HTR-8/SVneo (cell line): ENCODE measurements at regions not wholly inside any gene's neighbourhood (a gene's known extent, or its start where the extent isn't known, plus 50 kb on each side); places are given as distances from the start of the nearest gene placed in this dataset.
A peak's percentile ranks its signal among the peaks of the same experiment; 100 is the strongest.
"Not testable (repeated sequence)": the region's sequence is repeated elsewhere in the genome, so short reads cannot be mapped to it uniquely, and the experiment has no call there.

Experiments
- DNase-seq: peaks from one replicate; pipeline ENCODE4 v3.0.0; 2011; ENCODE audit warnings: low spot score, mixed read lengths; ENCODE audit not compliant: insufficient read length
- FAIRE-seq: peaks from 2 replicates; lab custom pipeline; 2011; peaks lifted over from hg19 to GRCh38; lab: Jason Lieb, UNC

GRCh38 chr1:206356310-206356709 is 114.0 kb upstream of the IKBKE start:
- DNase-seq = not testable (repeated sequence)
- FAIRE-seq = peak; percentile 79

DNA sequence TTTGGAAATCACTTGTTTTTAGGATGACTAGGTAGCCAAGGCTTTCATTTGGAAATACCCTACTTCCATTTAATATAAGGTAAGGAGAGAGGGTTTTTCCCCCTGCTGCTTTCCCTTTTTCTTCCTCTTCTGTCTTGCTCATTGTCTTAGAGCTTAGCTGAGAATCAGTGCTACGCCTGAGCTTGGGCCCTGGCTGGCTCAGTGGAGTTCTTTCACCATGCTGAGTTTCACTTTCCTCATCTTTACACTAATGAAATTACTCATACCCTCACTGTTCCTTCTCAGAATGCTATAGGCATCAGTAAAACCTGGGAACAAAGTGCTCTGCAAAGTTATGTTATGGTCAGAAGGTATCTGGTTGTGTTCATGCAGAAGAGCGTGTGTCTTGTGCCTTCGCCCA is 112.3 kb upstream of the IKBKE start:
- not testable (repeated sequence) for FAIRE-seq

GRCh38 chr1:206358771-206359170 is 111.5 kb upstream of the IKBKE start:
- not testable (repeated sequence) for DNase-seq, FAIRE-seq

More for the DNA sequence above, 112.3 kb upstream of the IKBKE start:
- DNase-seq = not testable (repeated sequence)

DNA sequence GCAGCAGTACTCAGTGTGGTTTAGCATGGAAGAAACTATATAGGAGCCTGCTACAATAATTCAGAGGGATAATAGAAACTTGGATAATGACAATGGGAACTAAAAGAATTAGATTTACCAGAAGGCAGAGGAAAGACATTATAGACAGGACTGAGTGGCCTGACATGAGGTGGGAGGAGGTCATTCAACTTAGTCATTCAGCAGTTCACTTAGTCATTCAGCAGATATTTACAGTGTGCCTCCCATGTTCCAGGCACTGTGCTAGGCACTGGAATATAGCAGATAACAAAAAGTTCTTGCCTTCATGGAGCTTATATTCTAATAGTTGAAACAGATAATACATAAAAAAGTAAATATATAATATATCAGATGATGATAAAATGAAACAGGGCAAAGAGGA is 110.9 kb upstream of the IKBKE start:
- not testable (repeated sequence) for FAIRE-seq, DNase-seq

DNA sequence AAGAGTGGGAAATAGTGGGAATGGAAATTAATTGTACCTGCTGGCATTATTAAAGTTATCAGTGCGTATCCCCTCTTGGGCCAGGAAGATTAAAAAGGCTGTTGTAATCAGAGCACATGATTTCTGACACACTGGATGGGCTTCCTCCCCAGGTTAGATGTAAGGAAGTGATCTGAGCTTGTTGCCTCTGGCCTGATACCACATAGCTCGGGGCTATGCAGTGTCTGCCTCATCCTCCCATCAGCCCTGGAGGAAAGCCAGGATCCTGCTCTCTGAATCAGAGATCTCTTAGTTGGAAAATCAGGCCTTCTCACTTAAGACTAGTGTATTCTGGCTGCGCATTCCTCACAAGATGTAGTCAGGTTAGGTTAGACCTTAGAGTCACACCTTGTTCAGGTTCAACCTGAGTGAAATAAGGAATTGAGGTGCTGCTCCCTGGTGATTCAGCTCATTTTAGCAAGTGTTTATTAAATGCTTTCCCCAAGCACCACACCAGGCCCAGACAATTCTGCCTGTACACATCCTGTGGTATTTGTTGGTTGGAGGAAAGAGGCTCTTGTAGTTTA is 108.2 kb upstream of the IKBKE start:
- FAIRE-seq = peak; percentile 64

DNA sequence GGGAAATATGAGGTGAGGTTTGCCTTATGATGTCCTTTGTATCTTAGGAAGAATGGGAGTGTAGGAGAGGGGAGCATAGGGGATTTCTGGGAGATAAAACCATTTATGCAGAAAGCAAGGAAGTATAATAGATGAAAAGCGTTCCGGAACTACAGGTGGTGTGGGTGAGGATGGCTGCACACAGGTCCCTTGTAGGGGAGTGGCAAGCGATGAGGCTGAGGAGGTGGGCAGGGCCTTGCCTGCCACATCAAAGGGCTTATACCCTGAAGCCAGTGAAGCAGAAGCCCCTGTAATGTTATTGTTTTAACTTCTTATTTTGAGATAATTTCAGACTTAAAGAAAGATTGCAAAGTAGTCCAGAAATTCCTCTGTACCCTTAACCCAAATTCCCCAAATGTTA is 107.3 kb upstream of the IKBKE start:
- not testable (repeated sequence) for DNase-seq, FAIRE-seq

More for the DNA sequence above, 108.2 kb upstream of the IKBKE start:
- not testable (repeated sequence) for DNase-seq

DNA sequence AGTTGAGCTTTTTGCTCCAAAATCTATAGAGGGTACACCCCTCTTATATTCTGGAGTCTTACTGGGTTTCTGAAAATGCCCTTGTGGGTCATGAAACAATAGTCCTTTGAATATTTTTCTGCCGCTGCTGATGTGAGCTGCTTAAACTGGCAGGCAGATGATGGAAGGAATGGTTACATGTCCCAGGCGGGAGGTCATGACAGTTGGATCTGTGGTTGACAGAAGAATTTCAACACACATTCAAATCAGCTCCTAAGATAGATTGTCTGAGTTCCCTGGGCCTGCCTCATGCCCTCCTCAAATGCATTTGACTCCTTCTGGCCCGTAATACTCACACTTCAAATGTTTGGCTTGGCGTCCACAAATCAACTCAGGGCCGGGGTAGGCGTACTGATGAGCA is 105.0 kb upstream of the IKBKE start:
- not testable (repeated sequence) for FAIRE-seq, DNase-seq

DNA sequence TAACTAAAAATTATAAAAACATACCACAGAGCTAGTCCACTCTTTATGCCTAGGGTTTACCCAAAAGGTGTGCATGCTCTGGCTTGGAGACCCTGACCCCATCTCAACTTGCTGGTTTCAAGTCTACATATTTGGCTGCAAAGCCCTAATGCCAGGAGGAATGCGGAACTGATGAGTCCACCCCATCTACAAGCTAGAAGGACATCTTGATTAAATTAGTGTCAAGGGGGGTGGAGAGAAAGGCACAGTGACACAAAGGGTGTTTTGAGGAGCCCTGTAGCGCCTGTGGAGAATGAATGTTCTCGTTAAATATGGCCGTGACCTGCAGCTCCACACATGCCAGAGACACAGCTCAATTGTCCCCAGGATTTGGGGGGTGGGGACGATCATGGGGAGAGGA is 104.1 kb upstream of the IKBKE start:
- not testable (repeated sequence) for FAIRE-seq, DNase-seq

DNA sequence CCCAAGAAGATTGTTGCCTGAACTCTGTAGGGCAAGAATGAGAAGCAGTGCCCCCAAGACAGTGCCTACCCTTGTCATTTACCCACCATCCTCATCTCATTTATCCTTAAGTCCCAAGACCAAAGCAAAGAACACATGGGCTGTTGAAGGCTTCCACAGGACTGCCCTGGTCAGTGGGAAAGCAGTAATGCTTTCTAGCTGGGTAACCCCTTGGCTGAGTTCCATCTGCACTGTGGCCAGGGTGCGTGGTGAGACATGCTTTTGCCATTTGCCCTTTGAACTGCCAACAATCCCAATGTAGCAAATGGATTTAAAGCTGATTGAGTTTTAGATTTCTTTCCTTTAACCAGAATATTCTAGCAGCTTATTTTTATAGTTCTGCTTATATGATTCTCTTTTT is 103.5 kb upstream of the IKBKE start:
- not testable (repeated sequence) for DNase-seq, FAIRE-seq

DNA sequence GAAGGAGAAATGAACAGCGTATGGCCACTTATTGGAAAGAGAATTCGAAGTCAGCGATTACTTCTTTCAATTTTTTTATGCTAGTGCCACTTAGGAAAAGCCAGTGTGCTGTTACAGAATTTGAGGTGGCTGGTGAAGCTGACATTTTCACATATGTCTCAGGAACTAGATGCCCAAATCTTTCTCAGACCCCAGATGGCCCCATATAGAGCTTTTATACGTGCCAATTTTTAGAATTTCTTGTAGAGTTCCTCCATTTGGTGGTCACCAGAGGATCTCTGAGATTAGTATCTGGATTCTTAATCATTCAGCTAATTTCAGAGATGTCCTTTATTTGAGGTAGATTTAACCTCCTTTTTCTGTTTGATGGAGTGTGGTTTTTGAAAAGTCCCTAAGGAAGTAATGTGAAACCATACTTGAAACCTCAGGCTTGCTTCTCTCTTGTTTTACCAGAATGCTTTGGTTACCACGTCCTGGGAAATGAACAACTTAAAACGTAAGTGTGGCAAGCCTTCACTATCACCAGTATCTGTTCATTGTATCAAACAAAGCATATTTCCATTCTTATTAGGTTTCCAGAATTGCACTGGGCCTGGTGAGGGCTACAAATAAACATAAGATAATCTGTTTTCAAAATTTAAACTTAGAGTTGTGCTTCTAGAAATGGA is 102.2 kb upstream of the IKBKE start:
- not testable (repeated sequence) for FAIRE-seq, DNase-seq

DNA sequence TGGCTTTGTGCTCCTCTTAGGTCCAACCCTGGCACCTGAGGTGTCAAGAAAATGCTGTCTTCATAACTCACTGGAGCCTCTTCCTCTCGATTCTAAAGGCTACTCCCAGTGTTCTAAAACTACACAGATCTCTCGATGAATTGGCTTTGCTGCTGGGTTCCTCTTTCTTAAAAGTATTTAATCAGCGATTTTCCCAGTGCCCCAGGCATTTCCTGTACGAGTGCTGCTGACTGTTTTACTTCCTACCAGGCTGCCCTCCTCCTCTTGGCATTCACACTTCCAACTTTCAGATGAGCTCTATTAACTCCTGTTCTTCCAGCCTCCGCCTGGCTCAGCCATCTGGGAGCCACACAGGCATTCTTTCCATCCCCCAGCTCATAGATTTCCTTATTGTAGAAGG is 95.6 kb upstream of the IKBKE start:
- not testable (repeated sequence) for DNase-seq, FAIRE-seq

DNA sequence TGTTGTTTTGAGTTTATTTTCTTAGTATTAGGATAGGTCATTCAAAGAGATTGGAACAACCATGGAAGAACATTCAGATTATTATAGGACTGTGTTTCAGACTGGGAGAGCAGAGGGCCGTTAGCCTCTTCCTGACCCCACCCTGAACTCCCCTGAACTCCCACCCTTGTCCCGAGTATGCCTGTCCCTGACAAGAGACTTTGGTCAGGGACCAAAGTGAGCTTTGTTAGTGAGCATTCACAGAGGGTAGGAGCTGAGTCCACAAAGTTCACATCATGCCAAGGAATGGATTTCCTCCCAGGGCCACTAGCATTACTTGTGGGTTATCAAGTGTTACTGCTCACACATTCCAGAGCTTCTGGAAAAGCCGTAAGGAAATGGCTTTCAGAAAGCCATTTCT is 94.7 kb upstream of the IKBKE start:
- not testable (repeated sequence) for DNase-seq, FAIRE-seq

DNA sequence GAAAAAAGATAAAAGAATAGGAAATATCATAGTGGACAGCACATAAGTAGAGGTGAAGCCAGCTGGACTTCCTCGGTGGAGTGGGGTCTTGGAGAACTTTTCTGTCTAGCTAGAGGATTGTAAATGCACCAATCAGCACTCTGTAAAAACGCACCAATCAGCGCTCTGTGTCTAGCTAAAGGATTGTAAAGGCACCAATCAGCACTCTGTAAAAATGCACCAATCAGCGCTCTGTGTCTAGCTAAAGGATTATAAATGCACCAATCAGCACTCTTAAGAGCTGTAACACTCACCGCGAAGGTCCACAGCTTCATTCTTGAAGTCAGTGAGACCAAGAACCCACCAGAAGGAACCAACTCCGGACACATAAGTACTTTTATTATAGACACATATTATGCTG is 91.8 kb upstream of the IKBKE start:
- not testable (repeated sequence) for DNase-seq, FAIRE-seq

DNA sequence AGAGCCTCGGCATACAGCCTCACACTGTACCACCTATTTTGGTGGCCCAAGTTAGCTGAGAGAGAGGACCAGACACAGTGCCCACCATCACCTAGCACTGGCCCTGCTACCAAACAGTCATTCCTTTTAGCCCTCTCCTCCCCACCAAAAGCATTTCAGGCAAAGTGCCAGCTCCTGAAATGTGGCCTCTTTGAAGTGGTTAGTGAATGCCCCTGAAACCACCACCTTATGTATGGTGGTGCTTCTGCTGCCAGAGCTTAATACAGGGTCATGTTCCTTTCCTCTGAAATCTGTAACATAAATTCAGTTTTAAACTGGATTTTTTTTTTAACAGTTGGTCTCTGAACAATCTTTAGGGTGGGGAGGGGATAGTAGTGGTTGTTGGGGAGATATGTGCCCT is 91.0 kb upstream of the IKBKE start:
- not testable (repeated sequence) for FAIRE-seq, DNase-seq

GRCh38 chr1:206380163-206380790 is 90.0 kb upstream of the IKBKE start:
- not testable (repeated sequence) for DNase-seq, FAIRE-seq

DNA sequence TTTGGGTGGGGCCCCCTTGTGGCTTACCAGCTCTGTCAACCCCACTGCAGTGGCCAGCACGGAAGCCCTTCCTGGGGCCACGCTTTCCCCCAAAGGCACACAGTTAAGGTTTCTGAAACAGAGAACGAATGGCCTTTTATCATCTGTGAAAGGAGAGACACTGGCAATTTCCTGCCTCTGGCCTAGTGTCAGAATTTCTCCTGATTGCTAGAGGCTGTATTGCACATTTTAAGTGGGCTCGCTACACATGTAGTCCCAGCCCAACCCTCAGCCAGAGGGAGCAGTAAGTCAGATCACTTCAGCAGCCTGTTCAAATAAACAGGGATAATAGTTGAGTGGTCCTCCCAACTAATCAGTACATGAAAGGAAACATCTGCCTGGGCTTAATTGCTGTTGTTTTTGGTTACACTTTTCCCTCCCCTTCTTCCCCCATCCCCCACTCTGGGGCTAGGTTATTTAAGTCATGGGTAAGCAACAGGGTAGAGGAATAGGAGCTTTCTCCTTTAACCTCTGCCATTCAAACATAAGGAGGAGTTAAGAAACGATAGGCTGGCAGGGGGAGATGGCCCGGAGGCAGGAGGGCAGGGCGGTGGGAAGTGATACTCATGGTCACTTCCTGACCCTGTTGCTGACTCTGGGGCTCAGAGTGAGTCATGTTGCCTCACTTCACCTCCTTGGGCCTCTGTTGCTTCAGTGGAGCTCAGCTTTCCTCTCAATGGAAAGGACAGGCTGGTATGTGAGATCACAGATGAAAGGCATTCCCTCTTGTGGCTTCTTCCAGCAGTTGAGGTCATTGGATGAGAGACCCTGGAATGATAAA is 89.3 kb upstream of the IKBKE start:
- FAIRE-seq, DNase-seq: not testable (repeated sequence)

- FAIRE-seq, DNase-seq: not testable (repeated sequence)
Measured at GRCh38 chr1:206384029-206384807, 86.1 kb upstream of the IKBKE start.

GRCh38 chr1:206384891-206385290 is 85.4 kb upstream of the IKBKE start:
- not testable (repeated sequence) for FAIRE-seq, DNase-seq

DNA sequence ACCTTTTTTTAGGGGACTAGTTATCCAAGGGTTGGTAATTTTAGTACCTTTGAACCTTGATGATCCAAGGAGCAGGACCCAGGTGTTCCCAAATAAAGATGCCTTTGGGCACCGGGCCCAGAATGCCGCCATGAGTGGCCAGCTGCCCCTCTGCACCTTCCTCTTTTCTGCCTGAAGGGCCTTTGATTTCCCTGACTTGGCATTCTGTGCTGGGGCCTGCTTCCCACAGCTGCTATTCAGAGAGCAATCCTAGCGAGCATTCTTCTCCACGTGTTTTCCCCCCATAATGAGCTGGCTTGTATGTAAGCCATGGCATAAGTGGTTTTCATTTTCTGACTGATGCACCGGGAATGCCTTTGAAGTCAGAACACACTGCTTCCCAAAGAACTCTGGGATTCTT is 82.6 kb upstream of the IKBKE start:
- DNase-seq, FAIRE-seq: not testable (repeated sequence)
